Activated naive CD8-positive, alpha-beta T cell treated with anti-CD3 and anti-CD28 coated beads for 36 hours (primary cell): ENCODE measurements at regions not wholly inside any gene's neighbourhood (a gene's known extent, or its start where the extent isn't known, plus 50 kb on each side); places are given as distances from the start of the nearest gene placed in this dataset.

Experiments used
- DNase-seq: peaks from one replicate; pipeline ENCODE4 v3.0.0; 2021
- H3K27ac Mint-ChIP-seq: one replicate; pipeline ENCODE4 v1.8.0; 2022; ENCODE audit warnings: mild to moderate bottlenecking, moderate library complexity, mixed read lengths
- H3K27me3 Mint-ChIP-seq: one replicate; pipeline ENCODE4 v1.8.0; 2022; ENCODE audit warnings: mild to moderate bottlenecking, mixed read lengths
- H3K36me3 Mint-ChIP-seq: one replicate; pipeline ENCODE4 v1.8.0; 2021; ENCODE audit warnings: mild to moderate bottlenecking, mixed read lengths
- H3K4me1 Mint-ChIP-seq: one replicate; pipeline ENCODE4 v1.8.0; 2021; ENCODE audit warnings: mixed read lengths
- H3K4me3 Mint-ChIP-seq: one replicate; pipeline ENCODE4 v1.8.0; 2022; ENCODE audit warnings: mild to moderate bottlenecking, moderate library complexity, mixed read lengths
- H3K9me3 Mint-ChIP-seq: one replicate; pipeline ENCODE4 v1.8.0; 2022; ENCODE audit warnings: mixed read lengths

DNA sequence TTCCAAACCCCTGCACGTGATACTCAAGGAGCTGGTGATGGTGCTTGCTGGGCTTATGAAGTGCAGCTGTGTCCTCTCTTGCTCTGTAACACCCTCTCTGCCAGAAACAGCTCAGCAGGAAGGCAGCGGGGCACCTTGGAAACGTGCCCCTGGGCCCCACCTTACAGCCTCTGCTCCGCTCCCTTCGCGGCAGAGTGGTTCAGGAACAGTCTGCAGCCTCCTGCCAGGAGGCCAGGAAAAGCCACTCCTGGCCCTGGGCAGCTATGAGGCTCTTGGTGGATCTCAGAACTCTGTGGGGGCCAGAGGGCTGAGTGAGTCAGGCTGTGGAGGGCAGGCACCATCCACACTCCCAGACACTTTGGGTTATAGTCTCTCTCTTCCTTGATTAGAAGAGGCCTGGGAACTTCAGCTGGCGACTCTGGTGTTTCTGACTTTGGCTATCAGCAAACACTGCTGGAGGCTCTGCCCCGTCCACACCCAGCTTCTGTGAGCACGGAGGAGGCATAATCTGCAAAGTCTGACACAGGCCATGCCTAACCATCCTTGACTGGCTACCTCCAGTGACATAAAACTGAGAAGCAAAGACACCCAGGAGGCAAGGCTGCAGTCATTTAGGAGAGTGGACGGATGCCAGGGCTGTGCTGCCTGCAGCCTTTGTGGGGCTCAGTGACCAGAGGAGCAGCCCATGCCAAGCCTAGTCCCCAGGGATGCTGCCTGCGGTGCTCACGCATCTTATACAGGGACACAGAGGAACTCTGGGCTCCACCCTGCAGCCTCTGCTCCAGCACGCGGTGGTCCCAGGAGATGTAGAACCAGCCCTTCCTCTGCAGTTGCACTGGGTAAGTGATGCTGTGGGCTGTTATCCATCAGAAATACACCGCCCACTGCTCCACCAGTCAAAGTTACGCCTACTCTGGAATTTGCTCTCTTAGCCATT, 65.3 kb downstream of the METRNL start:
- Mint-ChIP-seq H3K27me3 (no peaks in the 10 kb centered on the region), H3K27ac (no peak overlapping the region), H3K4me1 (peaks cover 8% of the 10 kb centered on the region), H3K9me3 (peaks cover 4% of the 10 kb centered on the region), H3K36me3 (no peaks in the 10 kb centered on the region), H3K4me3 (no peak overlapping the region)
- no peak for DNase-seq

DNA sequence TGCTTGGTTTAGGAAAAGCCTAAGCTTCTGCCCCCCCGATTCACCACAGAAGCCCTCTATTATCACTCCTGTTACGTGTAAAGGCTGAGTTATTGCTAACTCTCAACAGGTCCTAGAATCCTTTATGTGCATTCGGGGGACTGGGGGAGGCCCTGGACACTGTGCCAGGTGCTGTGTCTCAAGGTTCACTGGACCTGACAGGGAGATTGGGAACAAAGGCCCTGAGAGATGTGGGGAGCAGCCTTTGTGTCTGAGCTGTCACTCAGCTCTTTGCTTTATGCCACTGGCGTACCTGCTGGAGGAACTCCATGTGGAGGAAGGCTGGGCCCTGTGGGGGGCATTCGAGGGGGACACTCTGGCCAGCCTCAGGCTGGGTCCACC, 65.9 kb downstream of the METRNL start:
- Mint-ChIP-seq H3K4me1 (peaks cover 8% of the 10 kb centered on the region), H3K27ac (no peak overlapping the region), H3K4me3 (no peak overlapping the region), H3K36me3 (no peaks in the 10 kb centered on the region), H3K9me3 (peaks cover 4% of the 10 kb centered on the region), H3K27me3 (no peaks in the 10 kb centered on the region)
- DNase-seq: no peak

DNA sequence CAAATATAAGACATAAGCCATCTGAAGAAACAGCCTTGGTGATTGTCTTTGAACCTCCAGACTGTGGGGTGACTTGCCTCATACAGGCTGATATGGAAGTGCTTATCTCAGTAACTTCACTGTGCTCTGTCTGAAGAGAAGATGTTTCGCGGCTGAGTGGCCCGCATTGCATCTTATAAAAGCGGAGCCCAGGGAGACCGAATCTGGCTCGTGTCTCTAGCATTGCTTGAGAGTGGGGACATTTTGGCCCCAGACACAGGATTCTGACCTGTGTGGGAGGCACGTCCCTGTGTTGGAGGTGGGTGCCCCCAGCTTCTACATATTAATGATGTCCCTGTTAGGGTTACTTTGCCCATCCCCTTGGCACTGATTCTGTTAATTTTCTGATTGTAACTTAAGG, 66.4 kb downstream of the METRNL start:
- Mint-ChIP-seq H3K27me3 (no peaks in the 10 kb centered on the region), H3K4me1 (peaks cover 8% of the 10 kb centered on the region), H3K27ac (no peak overlapping the region), H3K4me3 (no peak overlapping the region), H3K9me3 (peaks cover 4% of the 10 kb centered on the region), H3K36me3 (no peaks in the 10 kb centered on the region)
- no peak for DNase-seq

DNA sequence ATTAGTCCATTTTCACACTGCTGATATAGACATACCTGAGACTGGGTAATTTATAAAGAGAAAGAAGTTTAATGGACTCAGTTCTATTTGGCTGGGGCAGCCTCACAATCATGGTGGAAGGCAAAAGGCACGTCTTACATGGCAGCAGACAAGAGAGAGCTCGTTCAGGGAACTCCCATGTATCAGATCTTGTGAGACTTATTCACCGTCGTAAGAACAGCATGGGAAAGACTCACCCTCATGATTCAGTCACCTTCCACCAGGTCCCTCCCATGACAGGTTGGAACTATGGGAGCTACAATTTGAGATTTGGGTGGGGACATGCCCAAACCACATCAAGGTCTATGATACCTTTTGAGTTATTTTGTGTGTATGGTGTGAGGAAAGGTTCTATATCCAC, 66.9 kb downstream of the METRNL start:
- no peaks in the 10 kb centered on the region for H3K27me3 Mint-ChIP-seq

DNA sequence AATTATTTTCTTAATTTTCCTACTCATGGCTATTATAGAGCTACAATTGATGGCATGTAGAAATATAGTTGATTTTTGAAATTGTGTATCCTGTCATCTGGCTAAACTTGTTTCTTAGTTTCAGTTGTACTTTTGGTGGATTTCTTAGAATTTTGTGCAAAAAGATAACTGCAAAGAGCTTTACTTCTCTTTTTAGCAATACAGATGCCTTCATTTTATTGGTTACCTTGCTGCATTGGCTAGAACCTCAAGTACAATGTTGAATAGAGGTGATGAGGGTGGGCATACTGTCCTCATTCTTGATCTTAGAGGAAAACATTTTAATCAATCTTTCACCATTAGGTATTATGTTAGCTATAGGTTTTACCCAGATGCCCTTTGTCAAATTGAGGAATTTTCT, 67.9 kb downstream of the METRNL start:
- H3K4me3 Mint-ChIP-seq: no peak overlapping the region
- no peaks in the 10 kb centered on the region for H3K36me3 Mint-ChIP-seq
- H3K27ac Mint-ChIP-seq: no peak overlapping the region
- peaks cover 8% of the 10 kb centered on the region for H3K4me1 Mint-ChIP-seq
- H3K9me3 Mint-ChIP-seq: peaks cover 1% of the 10 kb centered on the region
- no peak for DNase-seq
- H3K27me3 Mint-ChIP-seq: no peaks in the 10 kb centered on the region

More for the DNA sequence above, 66.9 kb downstream of the METRNL start:
- Mint-ChIP-seq H3K27ac (no peak overlapping the region), H3K4me1 (peaks cover 8% of the 10 kb centered on the region), H3K9me3 (peaks cover 4% of the 10 kb centered on the region), H3K4me3 (no peak overlapping the region), H3K36me3 (no peaks in the 10 kb centered on the region)
- DNase-seq: no peak

DNA sequence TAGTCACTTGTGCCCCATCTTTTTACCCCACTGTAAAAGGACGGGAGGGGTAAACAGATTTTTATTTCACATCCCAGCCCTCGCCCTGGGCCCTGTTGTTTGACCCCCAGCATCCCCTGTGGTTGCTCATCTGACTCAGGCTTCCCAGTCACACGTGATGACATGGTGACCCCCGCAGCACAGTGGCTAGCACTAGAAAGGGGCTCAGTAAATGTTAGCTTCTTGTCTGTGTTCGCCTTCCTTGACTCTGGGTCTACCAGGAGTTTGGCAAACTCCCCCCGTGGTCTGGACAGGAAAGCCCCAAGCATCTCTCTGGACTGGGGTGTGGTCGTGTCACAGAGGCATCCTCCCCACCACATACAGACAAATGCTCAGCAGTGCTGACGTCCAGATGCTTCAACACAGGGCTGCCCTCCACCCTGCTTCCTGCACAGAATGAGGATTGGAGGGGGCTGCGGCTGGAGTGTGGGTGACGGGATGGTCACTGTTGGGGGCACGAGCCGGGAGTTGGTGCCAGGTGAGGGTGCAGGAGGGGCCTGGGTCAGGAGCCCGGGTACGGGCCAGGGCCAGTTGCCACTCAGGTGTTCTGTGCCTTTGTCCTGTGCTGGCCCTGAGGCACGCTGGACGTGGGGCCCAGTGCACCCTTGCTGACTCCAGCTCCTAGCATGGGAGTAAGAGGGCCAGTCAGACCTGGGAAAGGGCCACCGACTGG, 69.1 kb downstream of the METRNL start:
- Mint-ChIP-seq H3K36me3 (no peaks in the 10 kb centered on the region), H3K27me3 (no peaks in the 10 kb centered on the region), H3K4me3 (no peak overlapping the region), H3K9me3 (no peaks in the 10 kb centered on the region), H3K4me1 (peaks cover 8% of the 10 kb centered on the region), H3K27ac (no peak overlapping the region)
- DNase-seq: no peak

DNA sequence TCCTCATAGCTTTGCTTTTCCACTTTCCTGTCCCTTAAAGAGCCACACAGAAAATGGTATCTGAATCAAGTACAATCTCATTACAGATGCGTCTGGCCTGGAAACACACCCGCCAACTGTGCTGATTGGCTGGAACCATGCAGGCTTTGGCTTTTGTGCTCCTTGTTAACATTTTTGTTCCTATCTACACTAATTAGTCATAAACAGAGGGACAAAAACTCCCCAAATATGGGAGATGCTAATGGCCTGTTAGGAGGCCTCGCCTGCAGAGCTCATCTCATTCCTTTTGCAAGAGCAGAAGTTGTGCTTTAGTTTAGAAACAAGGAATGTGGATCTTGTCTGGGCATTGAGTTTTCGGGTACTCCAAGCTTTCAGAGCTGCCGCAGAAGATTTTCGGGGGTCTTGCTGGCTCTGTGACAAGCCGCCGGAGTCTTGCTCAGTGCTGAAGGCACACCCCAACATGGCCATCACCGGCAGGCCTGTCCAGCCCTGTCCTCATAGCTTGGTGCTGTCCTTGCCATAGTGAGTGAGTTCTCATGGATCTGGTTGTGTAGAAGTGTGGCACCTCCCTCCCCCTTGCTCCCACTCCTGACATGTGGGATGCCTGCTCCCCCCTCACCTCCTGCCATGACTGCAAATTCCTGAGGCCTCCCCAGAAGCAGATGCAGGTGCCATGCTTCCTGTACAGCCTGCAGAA, 69.8 kb downstream of the METRNL start:
- H3K27me3 Mint-ChIP-seq: no peaks in the 10 kb centered on the region
- no peak overlapping the region for H3K4me3 Mint-ChIP-seq
- peaks cover 8% of the 10 kb centered on the region for H3K4me1 Mint-ChIP-seq
- DNase-seq: no peak
- H3K36me3 Mint-ChIP-seq: no peaks in the 10 kb centered on the region
- H3K27ac Mint-ChIP-seq: no peak overlapping the region
- H3K9me3 Mint-ChIP-seq: no peaks in the 10 kb centered on the region

DNA sequence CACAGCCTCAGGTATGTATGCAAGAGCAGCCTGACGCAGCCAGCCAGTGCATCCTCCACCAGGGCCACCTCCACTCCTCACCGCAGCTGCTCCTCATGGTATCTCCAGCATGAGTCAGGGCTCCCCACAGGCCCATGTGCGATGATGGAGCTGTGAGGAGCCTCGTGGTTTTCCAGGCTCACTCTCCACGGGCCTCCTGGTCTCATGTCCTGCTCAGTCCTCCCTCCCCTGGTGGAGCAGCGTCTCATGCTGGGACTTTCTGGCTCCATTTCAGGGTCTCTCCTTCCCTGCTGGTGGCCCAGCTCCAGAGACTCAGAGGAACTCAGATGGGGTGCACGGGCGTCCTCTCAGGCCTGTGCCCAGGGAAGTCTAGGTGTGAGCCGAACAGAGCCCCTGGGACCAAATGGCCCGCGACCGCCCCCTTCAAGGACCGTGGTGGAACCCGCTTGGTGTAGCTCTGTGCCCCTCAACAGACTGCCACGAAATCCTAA, 70.4 kb downstream of the METRNL start:
- Mint-ChIP-seq H3K9me3 (no peaks in the 10 kb centered on the region), H3K27ac (no peak overlapping the region), H3K36me3 (no peaks in the 10 kb centered on the region), H3K4me1 (peaks cover 8% of the 10 kb centered on the region), H3K4me3 (no peak overlapping the region), H3K27me3 (no peaks in the 10 kb centered on the region)
- DNase-seq: no peak

DNA sequence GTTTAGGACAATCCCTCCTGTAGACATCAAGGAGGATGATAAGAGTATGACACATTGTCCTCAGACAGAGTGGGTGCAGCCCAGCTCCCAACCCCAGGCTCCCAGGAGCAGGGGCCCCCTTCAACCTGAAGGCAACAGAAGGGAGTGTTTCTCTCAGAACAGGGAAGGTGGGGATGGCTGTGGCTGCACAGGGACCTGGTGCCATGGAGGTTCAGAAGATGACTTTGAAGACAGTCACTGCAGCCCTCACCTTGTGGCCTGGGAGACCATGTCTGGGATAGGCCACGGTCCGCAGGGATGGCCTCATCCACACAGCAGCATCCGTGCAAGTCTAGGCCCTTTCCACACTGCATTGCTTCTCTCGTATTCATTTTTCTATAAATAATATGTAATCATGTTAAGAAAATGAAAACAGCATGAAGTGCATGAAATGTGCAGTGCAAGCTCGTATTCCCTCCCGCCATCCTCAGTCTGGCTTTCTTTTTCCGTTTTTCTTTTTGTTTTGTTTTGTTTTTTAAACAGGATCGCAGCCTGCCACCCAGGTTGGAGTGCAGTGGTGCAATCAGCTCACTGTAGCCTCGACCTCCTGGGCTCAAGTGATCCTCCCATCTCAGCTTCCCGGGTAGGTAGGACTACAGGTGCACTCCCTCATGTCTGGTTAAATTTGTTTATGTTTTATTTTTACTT, 71.1 kb downstream of the METRNL start:
- Mint-ChIP-seq H3K27me3 (no peaks in the 10 kb centered on the region), H3K4me1 (peaks cover 8% of the 10 kb centered on the region), H3K27ac (no peak overlapping the region), H3K9me3 (no peaks in the 10 kb centered on the region), H3K4me3 (no peak overlapping the region), H3K36me3 (no peaks in the 10 kb centered on the region)
- no peak for DNase-seq

DNA sequence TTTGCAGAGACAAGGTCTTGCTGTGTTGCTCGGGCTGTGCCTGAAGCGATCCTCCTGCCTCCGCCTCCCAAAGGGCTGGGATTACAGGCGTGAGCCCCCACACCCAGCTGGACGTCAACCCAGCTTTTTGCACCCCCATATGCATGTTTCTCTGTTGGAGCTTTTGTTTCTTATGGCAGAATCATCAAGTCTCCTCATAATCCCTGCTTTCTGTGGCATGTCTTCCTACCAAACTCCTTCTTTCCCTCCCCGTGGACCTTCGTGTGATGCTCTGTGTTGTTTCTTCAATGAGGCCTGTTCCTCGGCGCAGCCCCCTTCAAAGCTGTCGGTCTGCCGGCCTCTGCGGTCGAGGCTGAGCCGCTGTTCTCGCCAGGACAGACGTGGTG, 71.6 kb downstream of the METRNL start:
- H3K9me3 Mint-ChIP-seq: no peaks in the 10 kb centered on the region
- no peak overlapping the region for H3K4me3 Mint-ChIP-seq
- H3K4me1 Mint-ChIP-seq: peaks cover 8% of the 10 kb centered on the region
- H3K36me3 Mint-ChIP-seq: no peaks in the 10 kb centered on the region
- DNase-seq: no peak
- H3K27me3 Mint-ChIP-seq: no peaks in the 10 kb centered on the region
- H3K27ac Mint-ChIP-seq: no peak overlapping the region

DNA sequence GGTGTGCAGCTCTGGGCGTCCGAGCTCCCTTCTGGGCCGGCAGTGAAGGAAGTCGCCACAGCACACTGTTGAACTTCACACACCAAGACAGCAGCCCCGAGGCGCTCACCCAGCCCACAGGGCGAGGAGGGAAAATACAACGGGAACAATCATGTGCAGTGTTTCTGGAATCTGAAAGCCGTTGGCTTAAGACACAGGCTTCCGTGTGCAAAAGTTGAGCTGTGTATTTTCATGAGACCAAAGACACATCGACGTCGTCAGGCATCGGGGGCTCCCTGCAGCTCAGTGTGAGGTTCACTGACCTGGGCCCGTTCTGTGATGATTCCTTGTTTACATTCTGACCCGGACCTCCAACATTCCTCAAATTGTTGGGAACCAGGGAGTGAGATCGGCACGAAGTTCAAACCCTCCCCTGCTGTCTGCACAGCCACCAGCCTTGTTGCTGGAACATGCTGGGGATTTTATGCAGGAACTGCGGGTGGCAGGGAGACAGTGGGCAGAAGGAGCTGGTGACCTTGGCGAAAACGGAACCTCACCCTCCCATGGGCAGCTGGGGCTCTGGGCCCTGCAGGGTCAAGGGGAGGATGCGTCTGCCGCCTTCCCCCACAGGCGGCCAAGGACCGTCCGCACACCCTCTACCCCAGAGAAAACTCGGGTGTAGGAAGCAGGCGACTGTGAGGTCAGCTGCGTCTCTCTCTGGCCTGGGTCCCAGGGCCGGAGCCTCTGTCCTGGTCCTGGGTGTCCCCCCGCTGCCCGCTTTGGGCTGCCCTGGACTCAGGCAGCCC, 72.2 kb downstream of the METRNL start:
- DNase-seq: no peak
- Mint-ChIP-seq H3K4me1 (peaks cover 8% of the 10 kb centered on the region), H3K27me3 (no peaks in the 10 kb centered on the region), H3K4me3 (no peak overlapping the region), H3K36me3 (no peaks in the 10 kb centered on the region), H3K27ac (no peak overlapping the region), H3K9me3 (no peaks in the 10 kb centered on the region)

DNA sequence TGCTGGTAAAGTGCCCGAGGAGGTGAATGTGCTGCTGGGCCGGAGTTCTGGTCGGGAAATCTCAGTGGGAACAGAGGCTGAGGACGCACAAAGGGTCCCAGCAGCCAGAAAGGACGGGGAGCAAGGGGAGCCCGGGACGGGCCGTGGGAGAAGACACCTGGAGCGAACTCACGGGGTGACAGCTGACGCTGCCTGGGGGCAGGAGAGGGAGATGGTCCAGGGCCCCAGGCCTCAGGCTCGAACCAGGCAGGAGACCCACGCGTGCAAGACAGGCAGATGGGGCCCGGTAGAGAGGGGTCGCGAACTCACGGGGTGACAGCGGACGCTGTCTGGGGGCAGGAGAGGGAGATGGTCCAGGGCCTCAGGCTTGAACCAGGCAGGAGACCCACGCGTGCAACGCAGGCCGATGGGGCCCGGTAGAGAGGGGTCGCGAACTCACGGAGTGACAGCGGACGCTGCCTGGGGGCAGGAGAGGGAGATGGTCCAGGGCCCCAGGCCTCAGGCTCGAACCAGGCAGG, 72.9 kb downstream of the METRNL start:
- Mint-ChIP-seq H3K9me3 (no peaks in the 10 kb centered on the region), H3K36me3 (no peaks in the 10 kb centered on the region), H3K4me1 (peaks cover 5% of the 10 kb centered on the region), H3K27me3 (no peaks in the 10 kb centered on the region), H3K4me3 (no peak overlapping the region), H3K27ac (peak overlapping the region; percentile 39)
- no peak for DNase-seq

DNA sequence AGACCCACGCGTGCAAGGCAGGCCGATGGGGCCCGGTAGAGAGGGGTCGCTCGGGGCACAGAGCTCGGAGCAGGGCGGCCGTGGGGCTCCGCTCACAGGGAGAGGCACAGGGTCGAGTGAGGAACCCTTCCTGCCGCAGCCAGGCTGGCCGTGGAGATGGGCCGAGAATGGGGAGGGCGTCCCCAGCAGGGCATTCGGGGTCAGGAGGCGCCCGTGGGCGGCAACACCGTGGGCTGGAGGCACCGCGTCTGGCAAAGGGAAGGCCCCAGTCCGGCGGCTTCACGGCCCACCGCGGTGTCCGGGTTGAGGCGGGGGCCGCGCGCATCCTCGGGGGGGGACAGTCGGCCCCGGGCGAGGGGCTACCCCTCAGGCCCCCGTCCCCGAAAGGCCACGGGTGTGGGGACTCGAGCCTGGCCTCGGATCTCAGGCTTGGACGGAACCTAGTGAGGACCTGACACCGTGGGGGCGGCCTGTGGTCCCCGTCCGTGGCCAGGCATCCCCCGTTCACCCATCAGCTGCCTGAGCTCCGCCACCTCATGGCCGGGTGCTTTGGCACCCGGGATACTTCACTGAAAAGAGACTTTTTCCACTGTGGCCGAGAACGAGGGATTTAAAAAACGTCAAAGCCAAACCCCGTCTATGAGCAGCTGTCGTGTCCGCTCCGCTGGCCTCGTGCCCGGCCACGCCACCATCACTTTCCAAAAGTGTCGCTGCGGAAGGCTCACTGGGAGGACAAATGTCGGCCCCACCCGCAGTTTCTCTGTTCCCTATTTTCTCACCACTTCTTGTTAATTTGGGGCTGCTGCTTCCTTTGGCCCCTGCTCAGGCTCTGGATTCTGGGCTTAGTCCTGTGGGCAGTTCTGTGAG, 73.6 kb downstream of the METRNL start:
- no peak overlapping the region for H3K27ac Mint-ChIP-seq
- H3K27me3 Mint-ChIP-seq: no peaks in the 10 kb centered on the region
- no peaks in the 10 kb centered on the region for H3K9me3 Mint-ChIP-seq
- H3K4me1 Mint-ChIP-seq: no peaks in the 10 kb centered on the region
- no peaks in the 10 kb centered on the region for H3K36me3 Mint-ChIP-seq
- H3K4me3 Mint-ChIP-seq: no peak overlapping the region
- DNase-seq: no peak
